LNCAP (cell line): ENCODE measurements at regions not wholly inside any gene's neighbourhood (a gene's known extent, or its start where the extent isn't known, plus 50 kb on each side); places are given as distances from the start of the nearest gene placed in this dataset.

Experiments
- CTCF ChIP-seq: fragments of 450-650 bp; IDR thresholded peaks from 2 replicates; pipeline ENCODE4 v1.5.1; 2017; ENCODE audit warnings: mild to moderate bottlenecking

- TF ChIP-seq CTCF = no peak
Measured at GRCh38 chrX:68896581-68896980, 67.8 kb downstream of the EFNB1 start.

GRCh38 chrX:68895778-68896177 lies 67.0 kb downstream of the EFNB1 start:
- no peak for TF ChIP-seq CTCF

- TF ChIP-seq CTCF = no peak
Measured at GRCh38 chrX:68895341-68895755, 66.5 kb downstream of the EFNB1 start.

GRCh38 chrX:68894513-68895340 lies 65.9 kb downstream of the EFNB1 start:
- no peak for TF ChIP-seq CTCF

GRCh38 chrX:68894142-68894512 lies 65.3 kb downstream of the EFNB1 start:
- TF ChIP-seq CTCF = no peak

- TF ChIP-seq CTCF = no peak
Measured at GRCh38 chrX:68892651-68893050, 63.8 kb downstream of the EFNB1 start.

- no peak for TF ChIP-seq CTCF
Measured at GRCh38 chrX:68892134-68892533, 63.3 kb downstream of the EFNB1 start.
